ENCODE measurements at regions not wholly inside any gene's neighbourhood (a gene's known extent, or its start where the extent isn't known, plus 50 kb on each side); places are given as distances from the start of the nearest gene placed in this dataset.
A peak's percentile ranks its signal among the peaks of the same experiment; 100 is the strongest.

DNA sequence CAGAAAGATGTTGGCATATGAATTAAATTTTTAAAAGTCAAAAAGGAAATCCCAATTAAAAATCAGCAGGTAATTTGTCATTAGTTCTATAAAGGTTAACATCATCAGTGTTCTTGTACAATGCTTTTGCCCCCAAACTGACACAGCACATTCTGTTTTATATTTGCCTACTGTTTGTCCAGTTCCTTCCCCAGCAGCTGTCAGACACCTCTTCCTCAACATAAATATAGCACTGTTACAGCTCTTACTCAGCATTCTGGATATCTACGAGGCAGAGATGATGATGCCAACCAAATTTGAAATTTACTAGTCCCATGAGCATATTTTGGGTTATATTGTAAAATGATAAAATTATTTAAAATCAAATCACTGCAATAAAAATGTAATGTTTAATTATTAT lies 124.6 kb downstream of the SINHCAF start:
- Histone ChIP-seq H3K36me3 (ENCODE audit: control insufficient read depth, insufficient read depth, low read length) (no peaks in the 10 kb centered on the region), H3K4me3 (ENCODE audit: low read depth, low read length) (no peak overlapping the region), H3K27me3 (ENCODE audit: control insufficient read depth, insufficient read depth, low read length) (no peaks in the 10 kb centered on the region)
- TF ChIP-seq, protein P1, sequence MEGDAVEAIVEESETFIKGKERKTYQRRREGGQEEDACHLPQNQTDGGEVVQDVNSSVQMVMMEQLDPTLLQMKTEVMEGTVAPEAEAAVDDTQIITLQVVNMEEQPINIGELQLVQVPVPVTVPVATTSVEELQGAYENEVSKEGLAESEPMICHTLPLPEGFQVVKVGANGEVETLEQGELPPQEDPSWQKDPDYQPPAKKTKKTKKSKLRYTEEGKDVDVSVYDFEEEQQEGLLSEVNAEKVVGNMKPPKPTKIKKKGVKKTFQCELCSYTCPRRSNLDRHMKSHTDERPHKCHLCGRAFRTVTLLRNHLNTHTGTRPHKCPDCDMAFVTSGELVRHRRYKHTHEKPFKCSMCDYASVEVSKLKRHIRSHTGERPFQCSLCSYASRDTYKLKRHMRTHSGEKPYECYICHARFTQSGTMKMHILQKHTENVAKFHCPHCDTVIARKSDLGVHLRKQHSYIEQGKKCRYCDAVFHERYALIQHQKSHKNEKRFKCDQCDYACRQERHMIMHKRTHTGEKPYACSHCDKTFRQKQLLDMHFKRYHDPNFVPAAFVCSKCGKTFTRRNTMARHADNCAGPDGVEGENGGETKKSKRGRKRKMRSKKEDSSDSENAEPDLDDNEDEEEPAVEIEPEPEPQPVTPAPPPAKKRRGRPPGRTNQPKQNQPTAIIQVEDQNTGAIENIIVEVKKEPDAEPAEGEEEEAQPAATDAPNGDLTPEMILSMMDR (IDR thresholded peaks at IDR 0.05; ENCODE audit: insufficient read depth, low read length, poor library complexity, severe bottlenecking): no peak
- DNase-seq (ENCODE audit: low read depth): no peak

DNA sequence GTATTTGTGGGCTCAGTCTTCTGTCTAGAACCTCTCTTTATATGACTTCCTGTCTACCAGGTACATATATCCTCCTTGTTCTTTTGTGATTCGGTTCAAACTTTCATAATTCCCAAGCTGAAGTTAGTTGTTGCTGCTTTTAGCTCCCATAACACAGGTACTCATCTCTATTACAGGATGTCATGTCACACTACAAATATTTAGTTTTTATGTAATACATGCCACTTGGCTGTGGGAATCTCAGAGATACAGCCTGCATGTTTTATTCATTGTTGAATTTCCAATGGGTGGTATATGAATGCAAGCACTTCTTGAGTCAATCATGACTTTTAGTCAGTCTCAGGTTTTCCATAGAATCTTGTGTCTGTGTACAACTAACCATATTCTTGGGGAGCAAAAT lies 122.7 kb downstream of the SINHCAF start:
- no peak for DNase-seq (ENCODE audit: low read depth)
- Histone ChIP-seq H3K4me3 (ENCODE audit: low read depth, low read length) (no peak overlapping the region), H3K27me3 (ENCODE audit: control insufficient read depth, insufficient read depth, low read length) (no peaks in the 10 kb centered on the region), H3K36me3 (ENCODE audit: control insufficient read depth, insufficient read depth, low read length) (no peaks in the 10 kb centered on the region)
- TF ChIP-seq, protein P1 (IDR thresholded peaks at IDR 0.05; ENCODE audit: insufficient read depth, low read length, poor library complexity, severe bottlenecking): no peak

DNA sequence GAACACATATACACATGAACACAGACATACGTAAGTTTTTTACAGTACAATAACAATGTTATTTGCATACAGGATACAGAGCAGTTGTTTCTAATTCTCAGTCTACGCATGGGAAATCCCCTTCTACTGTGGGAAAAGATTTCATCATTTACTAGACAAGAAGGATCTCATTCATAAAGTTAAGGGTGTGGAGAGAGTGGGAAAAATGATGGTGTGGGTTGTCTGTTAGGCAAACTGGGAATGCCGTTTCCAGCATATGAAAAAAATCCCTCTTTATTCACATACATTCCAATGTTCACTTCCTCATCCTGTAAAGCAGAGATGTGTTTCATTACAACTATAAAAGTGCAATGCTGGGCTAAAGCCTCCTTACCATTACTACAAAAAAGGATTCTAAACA lies 120.9 kb downstream of the SINHCAF start:
- Histone ChIP-seq H3K36me3 (ENCODE audit: control insufficient read depth, insufficient read depth, low read length) (no peaks in the 10 kb centered on the region), H3K27me3 (ENCODE audit: control insufficient read depth, insufficient read depth, low read length) (no peaks in the 10 kb centered on the region), H3K4me3 (ENCODE audit: low read depth, low read length) (no peak overlapping the region)
- TF ChIP-seq, protein P1 (IDR thresholded peaks at IDR 0.05; ENCODE audit: insufficient read depth, low read length, poor library complexity, severe bottlenecking): no peak
- DNase-seq (ENCODE audit: low read depth): peak; percentile 44

DNA sequence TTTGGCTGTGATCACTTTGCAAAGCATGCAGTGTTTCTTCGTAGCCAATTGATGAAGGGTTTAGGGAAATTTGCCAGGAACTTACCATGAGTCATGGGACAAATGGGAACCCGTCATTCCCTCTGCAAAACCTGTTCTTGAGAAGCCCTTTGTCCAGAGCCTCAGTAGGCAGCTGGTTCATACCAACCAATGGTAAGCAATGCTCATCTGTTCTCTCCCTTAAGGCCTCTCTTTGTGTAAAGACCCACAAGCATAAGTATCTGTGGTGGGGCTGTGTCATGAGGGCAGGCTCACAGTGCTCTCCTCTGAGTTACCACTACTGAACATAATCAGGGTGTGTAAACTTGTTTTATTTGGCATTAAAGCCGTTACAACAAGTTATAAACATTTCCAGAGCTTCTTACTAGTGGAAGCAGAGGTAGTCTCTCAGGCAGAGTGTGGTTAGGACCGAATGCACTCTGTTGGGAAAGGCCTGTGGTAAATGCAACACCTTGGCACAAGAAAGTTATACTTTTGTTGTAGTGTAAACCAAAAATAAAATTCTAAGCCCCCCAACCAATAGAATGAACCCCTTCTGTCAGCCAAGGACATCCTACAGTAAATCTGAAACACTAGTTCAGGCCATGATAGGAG lies 119.8 kb downstream of the SINHCAF start:
- DNase-seq (ENCODE audit: low read depth): peak; percentile 37
- Histone ChIP-seq H3K27me3 (ENCODE audit: control insufficient read depth, insufficient read depth, low read length) (no peaks in the 10 kb centered on the region), H3K4me3 (ENCODE audit: low read depth, low read length) (no peak overlapping the region), H3K36me3 (ENCODE audit: control insufficient read depth, insufficient read depth, low read length) (no peaks in the 10 kb centered on the region)
- TF ChIP-seq, protein P1 (IDR thresholded peaks at IDR 0.05; ENCODE audit: insufficient read depth, low read length, poor library complexity, severe bottlenecking): no peak

DNA sequence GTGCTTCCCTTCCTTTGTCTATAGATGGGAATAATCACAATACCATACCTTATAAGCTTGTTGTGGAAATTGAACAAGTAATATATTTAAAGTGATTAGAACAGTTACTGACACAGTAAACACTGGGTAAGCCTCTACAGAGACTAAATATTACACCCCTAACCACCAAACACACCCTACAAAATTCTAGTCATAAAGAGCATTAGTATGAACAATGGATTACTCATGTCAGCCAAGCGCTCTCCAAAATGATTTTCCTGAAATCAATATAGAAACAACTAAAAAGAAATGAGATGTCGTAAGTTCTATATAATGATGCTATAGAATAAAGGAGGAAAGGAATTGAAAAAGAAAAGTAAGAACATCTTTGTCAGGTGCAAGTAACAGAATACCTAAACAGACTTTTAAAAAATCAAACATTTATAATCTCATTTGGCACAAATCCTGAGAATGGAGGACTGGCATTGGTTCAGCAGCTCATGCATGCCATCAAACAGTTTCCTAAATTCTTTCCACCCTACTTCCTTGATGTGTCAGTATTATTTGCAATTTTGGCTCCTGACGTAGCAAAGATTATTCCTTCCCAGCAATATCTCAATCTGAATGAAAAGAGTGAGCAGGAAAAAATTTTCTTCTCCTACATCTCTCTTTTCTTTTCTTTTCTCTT lies 118.0 kb downstream of the SINHCAF start:
- DNase-seq (ENCODE audit: low read depth): no peak
- TF ChIP-seq, protein P1 (IDR thresholded peaks at IDR 0.05; ENCODE audit: insufficient read depth, low read length, poor library complexity, severe bottlenecking): no peak
- H3K27me3 ChIP-seq (ENCODE audit: control insufficient read depth, insufficient read depth, low read length): no peaks in the 10 kb centered on the region

DNA sequence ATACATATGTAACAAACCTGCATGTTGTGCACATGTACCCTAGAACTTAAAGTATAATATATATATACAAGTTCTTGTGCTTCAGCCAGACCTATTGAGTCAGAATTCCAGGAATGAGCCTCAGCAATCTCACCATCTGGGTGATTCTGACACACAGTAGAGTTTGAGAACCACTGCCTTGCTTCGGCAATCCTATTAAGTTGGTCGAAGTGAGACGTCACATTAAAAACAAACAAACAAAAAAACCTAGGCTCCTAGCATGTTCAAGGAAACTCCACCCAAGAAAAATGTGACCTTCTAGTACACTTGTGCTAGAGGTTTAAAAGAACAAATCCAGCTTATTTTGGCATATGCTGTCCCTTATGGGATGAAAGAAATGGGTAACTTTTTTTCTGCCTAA lies 115.8 kb downstream of the SINHCAF start:
- TF ChIP-seq, protein P1 (IDR thresholded peaks at IDR 0.05; ENCODE audit: insufficient read depth, low read length, poor library complexity, severe bottlenecking): no peak
- Histone ChIP-seq H3K4me3 (ENCODE audit: low read depth, low read length) (no peak overlapping the region), H3K36me3 (ENCODE audit: control insufficient read depth, insufficient read depth, low read length) (no peaks in the 10 kb centered on the region), H3K27me3 (ENCODE audit: control insufficient read depth, insufficient read depth, low read length) (no peaks in the 10 kb centered on the region)
- DNase-seq (ENCODE audit: low read depth): no peak

More for the DNA sequence above, 118.0 kb downstream of the SINHCAF start:
- Histone ChIP-seq H3K4me3 (ENCODE audit: low read depth, low read length) (no peak overlapping the region), H3K36me3 (ENCODE audit: control insufficient read depth, insufficient read depth, low read length) (no peaks in the 10 kb centered on the region)
